Fibroblast of lung (primary cell): ENCODE measurements at regions not wholly inside any gene's neighbourhood (a gene's known extent, or its start where the extent isn't known, plus 50 kb on each side); places are given as distances from the start of the nearest gene placed in this dataset.

Experiments
- DNase-seq, 2 donors: peaks; one replicate each; pipeline versions ENCODE4 v3.0.0 to v3.0.0-alpha.2; 2010; ENCODE audit warnings: low read depth in 2 of 2
- H2AFZ ChIP-seq: 2 replicates; pipeline ENCODE4 v1.5.1; 2012; ENCODE audit warnings: low read length, control low read depth, inconsistent platforms
- H3K27ac ChIP-seq: 2 replicates; pipeline ENCODE4 v1.5.1; 2011; ENCODE audit warnings: low read length, control low read depth; ENCODE audit not compliant: insufficient read depth
- H3K27me3 ChIP-seq: 2 replicates; pipeline ENCODE4 v1.5.1; 2011; ENCODE audit warnings: mild to moderate bottlenecking, low read length; ENCODE audit not compliant: control insufficient read depth, insufficient read depth
- H3K36me3 ChIP-seq: 2 replicates; pipeline ENCODE4 v1.5.1; 2011; ENCODE audit warnings: low read length; ENCODE audit not compliant: control insufficient read depth, insufficient read depth
- H3K4me1 ChIP-seq: 2 replicates; pipeline ENCODE4 v1.5.1; 2011; ENCODE audit warnings: low read length; ENCODE audit not compliant: control insufficient read depth, insufficient read depth; ENCODE audit errors: extremely low read depth
- H3K4me2 ChIP-seq: 2 replicates; pipeline ENCODE4 v1.5.1; 2011; ENCODE audit warnings: low read length, control low read depth; ENCODE audit not compliant: insufficient read depth; ENCODE audit errors: extremely low read depth
- H3K4me3 ChIP-seq, 4 experiments: fragments of 200-600 bp in 1 of 4; sonication (generic) in 1 of 4; replicated peaks in 1 of 4; 2 replicates each; pipeline ENCODE4 v1.5.1; 2011 to 2016; ENCODE audit warnings: low read length in 4 of 4, low read depth in 3 of 4, mild to moderate bottlenecking in 3 of 4, control low read depth in 2 of 4, inconsistent platforms in 1 of 4, mixed read lengths in 1 of 4; ENCODE audit not compliant: insufficient read depth in 1 of 4; ENCODE audit errors: control extremely low read depth in 1 of 4
- H3K79me2 ChIP-seq: 2 replicates; pipeline ENCODE4 v1.5.1; 2012; ENCODE audit warnings: mild to moderate bottlenecking, low read length, inconsistent platforms; ENCODE audit not compliant: control insufficient read depth, insufficient read depth
- H3K9ac ChIP-seq: 2 replicates; pipeline ENCODE4 v1.5.1; 2011; ENCODE audit warnings: mild to moderate bottlenecking, low read length, control low read depth; ENCODE audit not compliant: insufficient read depth
- H3K9me3 ChIP-seq: 2 replicates; pipeline ENCODE4 v1.5.1; 2012; ENCODE audit warnings: low read depth, low read length; ENCODE audit not compliant: control insufficient read depth, insufficient read depth
- H4K20me1 ChIP-seq: 2 replicates; pipeline ENCODE4 v1.5.1; 2011; ENCODE audit warnings: low read length; ENCODE audit not compliant: control insufficient read depth, insufficient read depth; ENCODE audit errors: extremely low read depth
- EZH2 ChIP-seq: IDR thresholded peaks from 2 replicates; pipeline ENCODE4 v1.5.1; 2012; ENCODE audit warnings: low read length, control low read depth, mild to moderate bottlenecking; ENCODE audit errors: missing control alignments
- TF ChIP-seq, protein P1 (sequence below), 2 donors: IDR thresholded peaks in 1 of 2; conservative IDR thresholded peaks in 1 of 2; 1 replicate in 1 of 2; 2 replicates in 1 of 2; pipeline ENCODE4 v1.5.1; 2011 to 2012; ENCODE audit warnings: low read length in 2 of 2, control low read depth in 1 of 2, inconsistent platforms in 1 of 2, low read depth in 1 of 2, mild to moderate bottlenecking in 1 of 2

- Histone ChIP-seq H3K4me2 (no peak overlapping the region), H3K36me3 (no peaks in the 10 kb centered on the region), H3K27me3 (no peaks in the 10 kb centered on the region), H3K27ac (no peak overlapping the region), H3K4me3 (no peak overlapping the region), H4K20me1 (no peaks in the 10 kb centered on the region), H3K9ac (no peak overlapping the region), H3K79me2 (no peaks in the 10 kb centered on the region), H3K9me3 (no peaks in the 10 kb centered on the region), H2AFZ (no peak overlapping the region), H3K4me1 (no peaks in the 10 kb centered on the region)
- DNase-seq, result peak in 1 of 2 donors; percentile 8
- TF ChIP-seq, protein P1, sequence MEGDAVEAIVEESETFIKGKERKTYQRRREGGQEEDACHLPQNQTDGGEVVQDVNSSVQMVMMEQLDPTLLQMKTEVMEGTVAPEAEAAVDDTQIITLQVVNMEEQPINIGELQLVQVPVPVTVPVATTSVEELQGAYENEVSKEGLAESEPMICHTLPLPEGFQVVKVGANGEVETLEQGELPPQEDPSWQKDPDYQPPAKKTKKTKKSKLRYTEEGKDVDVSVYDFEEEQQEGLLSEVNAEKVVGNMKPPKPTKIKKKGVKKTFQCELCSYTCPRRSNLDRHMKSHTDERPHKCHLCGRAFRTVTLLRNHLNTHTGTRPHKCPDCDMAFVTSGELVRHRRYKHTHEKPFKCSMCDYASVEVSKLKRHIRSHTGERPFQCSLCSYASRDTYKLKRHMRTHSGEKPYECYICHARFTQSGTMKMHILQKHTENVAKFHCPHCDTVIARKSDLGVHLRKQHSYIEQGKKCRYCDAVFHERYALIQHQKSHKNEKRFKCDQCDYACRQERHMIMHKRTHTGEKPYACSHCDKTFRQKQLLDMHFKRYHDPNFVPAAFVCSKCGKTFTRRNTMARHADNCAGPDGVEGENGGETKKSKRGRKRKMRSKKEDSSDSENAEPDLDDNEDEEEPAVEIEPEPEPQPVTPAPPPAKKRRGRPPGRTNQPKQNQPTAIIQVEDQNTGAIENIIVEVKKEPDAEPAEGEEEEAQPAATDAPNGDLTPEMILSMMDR (conservative IDR thresholded peaks at IDR 0.05 in 1 of 2, IDR thresholded peaks at IDR 0.05 in 1 of 2; ENCODE audit: low read depth in 1 of 2, low read length in 2 of 2), result no peak
- TF ChIP-seq EZH2, result no peak
These were observed 119.2 kb upstream of the IPO5 start for GRCh38 chr13:97834250-97834649.

GRCh38 chr13:97843189-97843588 lies 110.3 kb upstream of the IPO5 start:
- TF ChIP-seq, protein P1 (conservative IDR thresholded peaks at IDR 0.05 in 1 of 2, IDR thresholded peaks at IDR 0.05 in 1 of 2; ENCODE audit: low read depth in 1 of 2, low read length in 2 of 2), result no peak
- TF ChIP-seq EZH2, result no peak

DNA sequence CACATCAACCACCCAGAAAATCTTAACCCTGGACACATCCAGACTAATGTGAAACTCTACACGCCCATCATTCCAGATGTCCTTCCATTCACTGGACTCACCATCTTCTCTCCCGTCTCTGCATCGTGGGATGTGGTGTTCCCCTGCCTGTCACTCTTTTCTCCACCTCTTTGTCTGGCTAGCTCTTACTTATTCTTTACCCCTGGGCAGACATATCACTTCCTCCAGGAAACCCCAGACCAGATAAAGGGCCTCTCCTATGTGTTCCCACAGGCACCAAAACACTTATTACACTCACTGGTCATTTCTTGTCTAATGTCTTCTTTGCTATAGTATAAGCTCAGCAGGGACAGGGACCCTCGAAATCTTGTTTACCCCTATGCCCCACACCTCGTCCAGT lies 109.3 kb upstream of the IPO5 start:
- Histone ChIP-seq H3K9ac (no peak overlapping the region), H2AFZ (no peak overlapping the region), H3K4me3 (no peak overlapping the region), H3K4me1 (no peaks in the 10 kb centered on the region), H3K36me3 (no peaks in the 10 kb centered on the region), H3K79me2 (no peaks in the 10 kb centered on the region), H3K4me2 (no peak overlapping the region), H4K20me1 (no peaks in the 10 kb centered on the region), H3K9me3 (no peaks in the 10 kb centered on the region), H3K27ac (no peak overlapping the region), H3K27me3 (peaks cover 4% of the 10 kb centered on the region)
- TF ChIP-seq, protein P1 (conservative IDR thresholded peaks at IDR 0.05 in 1 of 2, IDR thresholded peaks at IDR 0.05 in 1 of 2; ENCODE audit: low read depth in 1 of 2, low read length in 2 of 2), result no peak
- TF ChIP-seq EZH2, result no peak
- DNase-seq, result no peak

More at GRCh38 chr13:97843189-97843588, 110.3 kb upstream of the IPO5 start:
- Histone ChIP-seq H3K36me3 (no peaks in the 10 kb centered on the region), H3K4me2 (no peak overlapping the region), H3K9me3 (no peaks in the 10 kb centered on the region), H3K4me3 (no peak overlapping the region), H3K79me2 (no peaks in the 10 kb centered on the region), H2AFZ (no peak overlapping the region), H3K9ac (no peak overlapping the region), H4K20me1 (no peaks in the 10 kb centered on the region), H3K4me1 (no peaks in the 10 kb centered on the region), H3K27ac (no peak overlapping the region), H3K27me3 (peaks cover 4% of the 10 kb centered on the region)
- DNase-seq, result no peak
